CD4-positive, alpha-beta memory T cell (primary cell): ENCODE measurements at regions not wholly inside any gene's neighbourhood (a gene's known extent, or its start where the extent isn't known, plus 50 kb on each side); places are given as distances from the start of the nearest gene placed in this dataset.

ENCODE experiments used
- CTCF ChIA-PET: fragments of 350-600 bp; sonication (Branson Sonifier 250); formaldehyde crosslinking; loops from one replicate; lab custom pipeline; 2021; ENCODE audit warnings: inconsistent platforms; ENCODE audit not compliant: partially characterized antibody; lab: Charles Lee
- POLR2A ChIA-PET: fragments of 350-600 bp; sonication (Branson Sonifier 250); formaldehyde crosslinking; loops from one replicate; lab custom pipeline; 2021; ENCODE audit not compliant: partially characterized antibody; lab: Charles Lee
- DNase-seq, 5 donors: peaks; one replicate each; pipeline versions ENCODE4 v3.0.0 to v3.0.0-alpha.2; 2020 to 2022; ENCODE audit warnings: mixed read lengths in 1 of 5
- H3K27ac ChIP-seq: one replicate; pipeline ENCODE4 v1.7.0; 2013; ENCODE audit warnings: low read depth, low read length
- H3K27me3 ChIP-seq: 2 replicates; pipeline ENCODE4 v1.7.0; 2013; ENCODE audit warnings: mild to moderate bottlenecking, low read length, moderate library complexity; ENCODE audit not compliant: insufficient read depth
- H3K36me3 ChIP-seq: 2 replicates; pipeline ENCODE4 v1.7.0; 2013; ENCODE audit warnings: mild to moderate bottlenecking, low read length, moderate library complexity; ENCODE audit not compliant: insufficient read depth
- H3K4me1 ChIP-seq: 2 replicates; pipeline ENCODE4 v1.7.0; 2013; ENCODE audit warnings: mild to moderate bottlenecking, low read length, moderate library complexity; ENCODE audit not compliant: insufficient read depth
- H3K4me3 ChIP-seq, 2 donors: one replicate each; pipeline ENCODE4 v1.7.0; 2013; ENCODE audit warnings: low read length in 2 of 2, mild to moderate bottlenecking in 1 of 2
- H3K9me3 ChIP-seq, 2 donors: one replicate each; pipeline ENCODE4 v1.7.0; 2013; ENCODE audit warnings: low read length in 2 of 2, control low read depth in 1 of 2; ENCODE audit not compliant: control insufficient read depth in 1 of 2
- H3K27ac Mint-ChIP-seq, 7 donors: one replicate each; pipeline ENCODE4 v1.8.0; 2020 to 2021; ENCODE audit warnings: mixed read lengths in 7 of 7, mild to moderate bottlenecking in 6 of 7, inconsistent platforms in 3 of 7, moderate library complexity in 3 of 7
- H3K27me3 Mint-ChIP-seq, 2 donors: one replicate each; pipeline ENCODE4 v1.8.0; 2020 to 2021; ENCODE audit warnings: mixed read lengths in 2 of 2
- H3K36me3 Mint-ChIP-seq, 2 donors: one replicate each; pipeline ENCODE4 v1.8.0; 2020 to 2021; ENCODE audit warnings: mixed read lengths in 2 of 2, inconsistent platforms in 1 of 2, mild to moderate bottlenecking in 1 of 2
- H3K4me1 Mint-ChIP-seq, 4 donors: one replicate each; pipeline ENCODE4 v1.8.0; 2020 to 2021; ENCODE audit warnings: mixed read lengths in 4 of 4, mild to moderate bottlenecking in 1 of 4
- H3K4me3 Mint-ChIP-seq, 8 donors: one replicate each; pipeline ENCODE4 v1.8.0; 2020 to 2021; ENCODE audit warnings: mixed read lengths in 8 of 8, mild to moderate bottlenecking in 7 of 8, moderate library complexity in 6 of 8, inconsistent platforms in 3 of 8
- H3K9me3 Mint-ChIP-seq, 8 donors: one replicate each; pipeline ENCODE4 v1.8.0; 2020 to 2021; ENCODE audit warnings: mixed read lengths in 8 of 8, mild to moderate bottlenecking in 5 of 8, inconsistent platforms in 3 of 8, moderate library complexity in 1 of 8
- intact Hi-C: fragments of 100-400 bp; cut with micrococcal nuclease; formaldehyde crosslinking; loops from one replicate; pipeline ENCODE4 v1.15.1; 2023

DNA sequence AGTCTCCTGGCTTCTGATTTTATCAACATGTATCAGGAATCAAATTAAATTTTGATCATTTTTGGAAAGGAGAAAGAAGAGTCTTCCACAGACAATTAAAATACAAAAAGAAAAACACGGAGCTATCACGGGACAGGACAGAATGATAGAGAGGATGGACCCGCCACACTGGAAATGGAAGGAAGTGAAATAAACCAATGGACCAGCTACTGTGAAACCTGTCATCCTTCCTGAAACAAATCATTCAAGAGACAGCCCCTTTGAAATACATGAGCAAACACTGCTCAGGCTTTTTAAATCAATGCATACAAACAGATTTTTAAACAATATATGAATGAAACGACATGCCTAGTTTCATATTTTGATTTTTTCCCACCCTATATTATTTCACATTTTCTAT lies 339.4 kb downstream of the ACTL7B start:
- Histone ChIP-seq H3K4me1 (no peaks in the 10 kb centered on the region), H3K27ac (no peak overlapping the region), H3K4me3 (no peak overlapping the region), H3K9me3 (no peaks in the 10 kb centered on the region), H3K36me3 (no peaks in the 10 kb centered on the region), H3K27me3 (no peaks in the 10 kb centered on the region)
- Mint-ChIP-seq H3K27me3 (peaks cover 0 to 1% of the 10 kb centered on the region in 2 donors), H3K36me3 (no peaks in the 10 kb centered on the region), H3K4me1 (no peaks in the 10 kb centered on the region), H3K27ac (no peak overlapping the region), H3K4me3 (no peak overlapping the region), H3K9me3 (peaks cover 0 to 13% (median 2%) of the 10 kb centered on the region in 8 donors)
- intact Hi-C loops: no loop called here
- ChIA-PET POLR2A (no interaction called here), CTCF (no interaction called here)
- no peak for DNase-seq

DNA sequence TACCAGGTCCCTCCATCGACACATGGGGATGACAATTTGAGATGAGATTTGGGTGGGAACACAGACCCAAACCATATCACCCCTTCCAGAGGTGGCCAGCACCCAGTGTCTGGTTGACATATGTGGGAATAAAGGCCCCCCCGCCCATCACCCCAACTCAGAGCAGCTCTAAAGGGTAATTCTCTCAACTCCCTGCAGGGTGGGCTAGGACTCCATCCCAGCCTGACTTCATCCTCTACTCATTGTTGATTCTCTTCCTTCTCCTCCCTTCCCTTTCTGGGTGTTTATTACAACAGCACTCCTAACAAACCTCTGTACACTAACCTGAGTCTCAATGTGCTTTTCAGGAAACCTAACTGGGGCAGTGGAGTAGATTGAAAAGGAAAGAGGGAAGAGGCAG lies 339.9 kb downstream of the ACTL7B start:
- intact Hi-C loops: no loop called here
- H3K36me3 Mint-ChIP-seq: no peaks in the 10 kb centered on the region
- ChIA-PET POLR2A (no interaction called here), CTCF (no interaction called here)
- H3K4me3 Mint-ChIP-seq: no peak overlapping the region
- H3K36me3 ChIP-seq: no peaks in the 10 kb centered on the region
- H3K27ac ChIP-seq: no peak overlapping the region
- no peaks in the 10 kb centered on the region for H3K4me1 Mint-ChIP-seq
- no peaks in the 10 kb centered on the region for H3K4me1 ChIP-seq
- H3K9me3 ChIP-seq: no peaks in the 10 kb centered on the region
- no peak overlapping the region for H3K4me3 ChIP-seq
- H3K27me3 ChIP-seq: no peaks in the 10 kb centered on the region
- no peak overlapping the region for H3K27ac Mint-ChIP-seq
- peaks cover 0 to 1% of the 10 kb centered on the region in 2 donors for H3K27me3 Mint-ChIP-seq
- H3K9me3 Mint-ChIP-seq: peaks cover 0 to 14% (median 1%) of the 10 kb centered on the region in 8 donors
- DNase-seq: no peak

DNA sequence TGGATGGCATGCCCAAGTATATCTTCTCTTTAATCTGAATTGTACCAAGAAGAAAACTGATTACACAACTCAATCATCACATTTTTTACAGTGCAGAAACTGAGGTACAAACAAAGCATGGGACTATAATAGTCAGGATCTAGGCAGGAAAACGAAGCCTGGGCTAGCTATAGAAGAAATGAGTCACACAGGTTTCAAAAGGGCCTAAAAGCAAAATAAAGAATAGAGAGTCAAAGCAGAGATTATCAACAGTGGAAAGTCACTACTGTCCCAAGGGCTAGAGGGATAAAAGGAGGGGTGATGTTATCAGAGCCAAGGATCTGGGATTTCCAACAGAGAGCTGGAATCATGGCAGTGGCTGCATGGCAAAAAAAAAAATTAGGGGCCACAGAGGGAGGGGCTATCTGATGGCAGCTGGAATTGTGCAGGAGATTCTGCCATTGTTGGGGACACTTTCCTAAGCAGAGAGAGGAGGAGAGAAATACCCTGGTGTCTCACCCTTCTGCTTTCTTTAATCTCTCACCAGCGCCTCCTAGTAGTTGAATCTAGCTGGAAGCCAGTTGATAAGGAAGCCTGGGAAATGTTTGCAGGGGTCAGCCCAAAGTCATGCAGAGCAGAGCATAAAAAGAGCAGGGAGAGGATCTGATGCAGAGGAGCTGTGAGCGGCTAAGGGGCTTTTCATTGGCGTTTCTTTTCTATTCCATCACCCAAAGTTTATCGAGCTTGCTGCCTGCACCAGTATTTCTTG lies 343.2 kb downstream of the ACTL7B start:
- Mint-ChIP-seq H3K4me3 (no peak overlapping the region), H3K36me3 (no peaks in the 10 kb centered on the region), H3K27ac (peak overlapping the region in 1 of 7 donors; percentile 37), H3K9me3 (peaks cover 0 to 13% (median 5%) of the 10 kb centered on the region in 8 donors), H3K4me1 (no peaks in the 10 kb centered on the region), H3K27me3 (peaks cover 0 to 1% of the 10 kb centered on the region in 2 donors)
- H3K4me3 ChIP-seq: no peak overlapping the region
- CTCF ChIA-PET: no interaction called here
- no peaks in the 10 kb centered on the region for H3K36me3 ChIP-seq
- DNase-seq: no peak
- no peaks in the 10 kb centered on the region for H3K9me3 ChIP-seq
- no peaks in the 10 kb centered on the region for H3K27me3 ChIP-seq
- H3K4me1 ChIP-seq: no peaks in the 10 kb centered on the region
- no peak overlapping the region for H3K27ac ChIP-seq
- intact Hi-C loops: no loop called here
- POLR2A ChIA-PET: no interaction called here

DNA sequence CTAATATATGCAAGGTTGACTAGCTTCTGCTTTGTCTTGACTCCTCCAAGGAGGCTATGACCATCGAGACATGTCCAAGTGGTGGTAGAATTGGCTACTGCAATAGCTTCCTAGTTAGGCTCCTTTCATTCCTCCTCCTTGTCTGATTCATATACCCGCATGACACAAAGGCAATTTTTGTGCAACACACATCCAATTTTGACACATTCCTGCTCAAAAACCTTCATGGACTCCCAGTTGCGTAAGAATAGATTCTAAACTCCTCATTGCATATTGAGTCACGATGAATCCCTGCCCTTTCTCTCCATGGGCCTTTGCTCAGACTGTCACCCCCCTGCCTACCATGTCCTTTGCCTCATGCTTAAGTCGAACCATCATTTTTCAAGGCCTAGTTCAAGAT lies 344.5 kb downstream of the ACTL7B start:
- Histone ChIP-seq H3K27me3 (no peaks in the 10 kb centered on the region), H3K27ac (no peak overlapping the region), H3K9me3 (no peaks in the 10 kb centered on the region), H3K36me3 (no peaks in the 10 kb centered on the region), H3K4me1 (no peaks in the 10 kb centered on the region), H3K4me3 (no peak overlapping the region)
- DNase-seq: no peak
- Mint-ChIP-seq H3K27ac (no peak overlapping the region), H3K36me3 (no peaks in the 10 kb centered on the region), H3K27me3 (no peaks in the 10 kb centered on the region), H3K4me3 (no peak overlapping the region), H3K9me3 (peaks cover 0 to 13% (median 5%) of the 10 kb centered on the region in 8 donors), H3K4me1 (no peaks in the 10 kb centered on the region)
- POLR2A ChIA-PET: no interaction called here
- CTCF ChIA-PET: no interaction called here
- intact Hi-C loops: no loop called here

DNA sequence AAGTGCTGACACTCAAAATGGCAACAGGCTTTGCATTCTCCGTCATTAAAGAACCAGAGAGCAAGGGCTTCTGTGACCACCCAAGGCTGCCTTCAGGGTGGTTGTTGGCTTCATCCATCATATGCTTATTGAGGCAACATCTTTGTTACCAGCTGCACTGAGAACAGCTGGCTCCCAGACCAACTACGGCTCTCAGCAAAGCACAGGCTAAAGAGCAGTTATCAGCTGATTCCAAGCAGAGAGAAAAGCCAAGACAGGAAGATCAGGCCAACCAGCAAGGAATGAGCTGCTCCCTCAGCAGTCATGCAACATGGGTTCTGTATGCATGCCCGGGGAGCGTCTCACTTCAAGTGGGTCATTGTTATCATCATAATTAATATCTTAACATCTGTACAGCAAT lies 358.9 kb downstream of the ACTL7B start:
- Mint-ChIP-seq H3K27me3 (no peaks in the 10 kb centered on the region), H3K36me3 (no peaks in the 10 kb centered on the region), H3K4me3 (no peak overlapping the region)

DNA sequence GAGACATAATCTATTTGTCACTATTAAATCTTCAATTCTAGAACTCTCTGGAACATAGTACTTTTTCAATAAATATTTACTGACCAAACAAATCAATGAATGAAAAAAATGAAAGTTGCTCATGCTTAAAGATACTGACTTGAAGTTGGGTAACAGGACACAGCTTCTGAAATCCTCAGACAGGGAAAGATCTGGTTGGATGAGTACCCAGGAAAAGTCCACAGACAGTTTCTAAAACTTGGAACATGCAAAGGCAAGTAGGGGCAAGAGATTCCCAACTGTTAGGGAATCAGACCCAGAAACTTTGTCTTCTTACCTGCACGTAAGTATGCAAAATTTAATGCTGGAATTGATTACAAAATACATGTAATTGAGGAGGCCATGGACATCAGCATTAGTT lies 366.2 kb downstream of the ACTL7B start:
- Histone ChIP-seq H3K4me3 (no peak overlapping the region), H3K27ac (no peak overlapping the region), H3K4me1 (no peaks in the 10 kb centered on the region), H3K27me3 (no peaks in the 10 kb centered on the region), H3K36me3 (no peaks in the 10 kb centered on the region), H3K9me3 (no peaks in the 10 kb centered on the region)
- Mint-ChIP-seq H3K4me1 (no peaks in the 10 kb centered on the region), H3K27ac (no peak overlapping the region), H3K36me3 (no peaks in the 10 kb centered on the region), H3K9me3 (peaks cover 2 to 19% (median 5%) of the 10 kb centered on the region in 8 donors), H3K4me3 (peak overlapping the region in 1 of 8 donors; percentile 6), H3K27me3 (no peaks in the 10 kb centered on the region)
- no peak for DNase-seq
- POLR2A ChIA-PET: no interaction called here
- CTCF ChIA-PET: no interaction called here
- intact Hi-C loops: no loop called here

More for the DNA sequence above, 358.9 kb downstream of the ACTL7B start:
- no peaks in the 10 kb centered on the region for H3K4me1 ChIP-seq
- ChIA-PET POLR2A (no interaction called here), CTCF (no interaction called here)
- H3K9me3 Mint-ChIP-seq: peaks cover 2 to 35% (median 18%) of the 10 kb centered on the region in 8 donors
- DNase-seq: no peak
- H3K4me3 ChIP-seq: no peak overlapping the region
- no peaks in the 10 kb centered on the region for H3K27me3 ChIP-seq
- H3K36me3 ChIP-seq: no peaks in the 10 kb centered on the region
- no peak overlapping the region for H3K27ac Mint-ChIP-seq
- H3K27ac ChIP-seq: no peak overlapping the region
- no peaks in the 10 kb centered on the region for H3K4me1 Mint-ChIP-seq
- intact Hi-C loops: no loop called here
- no peaks in the 10 kb centered on the region for H3K9me3 ChIP-seq

DNA sequence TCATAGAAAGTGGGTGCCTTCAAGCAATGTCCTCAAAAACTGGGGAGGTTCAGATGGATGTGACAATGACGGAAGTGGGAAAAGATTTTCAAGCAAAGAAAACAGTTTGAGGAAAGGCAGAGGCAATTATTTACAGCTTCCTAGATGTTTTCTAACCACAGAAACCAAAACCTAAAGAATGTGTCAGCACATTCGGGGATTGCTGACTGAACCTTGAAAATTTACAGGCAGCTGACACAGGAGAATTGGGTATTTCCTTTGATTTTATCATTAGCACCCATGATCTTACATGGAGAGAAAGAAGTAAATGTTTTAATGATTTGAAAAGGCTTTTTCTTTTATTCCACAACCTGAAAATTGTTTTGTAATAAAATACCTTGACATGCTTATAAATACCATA lies 369.0 kb downstream of the ACTL7B start:
- Mint-ChIP-seq H3K4me3 (no peak overlapping the region), H3K4me1 (no peaks in the 10 kb centered on the region), H3K27me3 (no peaks in the 10 kb centered on the region), H3K27ac (no peak overlapping the region), H3K36me3 (no peaks in the 10 kb centered on the region), H3K9me3 (peaks cover 0 to 16% (median 5%) of the 10 kb centered on the region in 8 donors)
- CTCF ChIA-PET: no interaction called here
- POLR2A ChIA-PET: no interaction called here
- H3K27ac ChIP-seq: no peak overlapping the region
- no peaks in the 10 kb centered on the region for H3K4me1 ChIP-seq
- no peak for DNase-seq
- H3K4me3 ChIP-seq: no peak overlapping the region
- H3K36me3 ChIP-seq: no peaks in the 10 kb centered on the region
- intact Hi-C loops: no loop called here
- no peaks in the 10 kb centered on the region for H3K27me3 ChIP-seq
- no peaks in the 10 kb centered on the region for H3K9me3 ChIP-seq
